HepG2 (cell line): ENCODE measurements at regions not wholly inside any gene's neighbourhood (a gene's known extent, or its start where the extent isn't known, plus 50 kb on each side); places are given as distances from the start of the nearest gene placed in this dataset.

ENCODE experiments used
- ATAC-seq: fragments of 200-7000 bp; cut with Tn5 transposase; 3 replicates; pipeline ENCODE4 v1.9.1; 2020; ENCODE audit warnings: mild to moderate bottlenecking, moderate library complexity
- BruUV-seq: library from RNA; stranded (reverse); fragments of 400-500 nt; replicated peaks from 2 replicates; lab custom pipeline; 2021; lab: Mats Ljungman, UMichigan
- CTCF ChIA-PET: fragments of 300-600 bp; formaldehyde crosslinking; extraction: SDS; loops from one replicate; lab custom pipeline; 2021; ENCODE audit warnings: low total read pairs, inconsistent platforms, low intra/inter-chr PET ratio; lab: Yijun Ruan, JAX
- POLR2A ChIA-PET: fragments of 350-600 bp; sonication (Branson Sonifier 250); formaldehyde crosslinking; loops from one replicate; lab custom pipeline; 2020; ENCODE audit warnings: antibody characterized with exemption, inconsistent platforms; lab: Yijun Ruan, JAX
- DNase-seq: peaks from one replicate; pipeline ENCODE4 v3.0.0-alpha.2; 2015; ENCODE audit warnings: low spot score
- FAIRE-seq: peaks from 3 replicates; lab custom pipeline; 2011; peaks lifted over from hg19 to GRCh38; lab: Jason Lieb, UNC
- H2AFZ ChIP-seq: one replicate; pipeline ENCODE4 v1.6.1; 2011; ENCODE audit warnings: low read length, inconsistent platforms
- H3K27ac ChIP-seq: fragments of 300-600 bp; 3 replicates; pipeline ENCODE4 v1.8.0; 2011; ENCODE audit warnings: mixed run types, mild to moderate bottlenecking, mixed read lengths, low read length, inconsistent platforms; ENCODE audit not compliant: insufficient read depth; ENCODE audit errors: extremely low read length
- H3K27me3 ChIP-seq, 2 experiments: fragments of 200-600 bp in 1 of 2; 2 replicates in 1 of 2; 3 replicates in 1 of 2; pipeline versions ENCODE4 v1.6.0 to v1.8.0; 2011; ENCODE audit warnings: low read length in 2 of 2, mild to moderate bottlenecking in 2 of 2, moderate library complexity in 2 of 2, inconsistent platforms in 1 of 2; ENCODE audit not compliant: insufficient read depth in 2 of 2, control insufficient read depth in 1 of 2
- H3K36me3 ChIP-seq, 2 experiments: fragments of 200-600 bp in 1 of 2; replicated peaks in 1 of 2; 2 replicates in 1 of 2; 3 replicates in 1 of 2; pipeline versions ENCODE4 v1.5.1 to v1.8.0; 2011; ENCODE audit warnings: low read length in 2 of 2, inconsistent platforms in 1 of 2; ENCODE audit not compliant: insufficient read depth in 2 of 2, control insufficient read depth in 1 of 2
- H3K4me1 ChIP-seq: 2 replicates; pipeline ENCODE4 v1.5.1; 2012; ENCODE audit warnings: low read length, inconsistent platforms; ENCODE audit not compliant: insufficient read depth
- H3K4me2 ChIP-seq: 2 replicates; pipeline ENCODE4 v1.6.0; 2011; ENCODE audit warnings: low read depth, low read length, inconsistent platforms
- H3K4me3 ChIP-seq, 3 experiments: fragments of 200-600 bp in 1 of 3; sonication (generic), shearing (Covaris generic) in 1 of 3; replicated peaks in 1 of 3; 2 replicates each; pipeline ENCODE4 v1.5.1; 2011 to 2016; ENCODE audit warnings: low read length in 3 of 3, inconsistent platforms in 2 of 3, low read depth in 2 of 3, mild to moderate bottlenecking in 2 of 3, control low read depth in 1 of 3, mixed read lengths in 1 of 3; ENCODE audit not compliant: insufficient read depth in 1 of 3
- H3K79me2 ChIP-seq: one replicate; pipeline ENCODE4 v1.6.1; 2011; ENCODE audit warnings: low read length, inconsistent platforms; ENCODE audit not compliant: insufficient read depth
- H3K9ac ChIP-seq: 2 replicates; pipeline ENCODE4 v1.6.0; 2011; ENCODE audit warnings: mild to moderate bottlenecking, low read depth, low read length, inconsistent platforms; ENCODE audit not compliant: insufficient read depth
- H3K9me3 ChIP-seq: 2 replicates; pipeline ENCODE4 v1.5.1; 2012; ENCODE audit warnings: mild to moderate bottlenecking, low read length
- H4K20me1 ChIP-seq: 2 replicates; pipeline ENCODE4 v1.6.0; 2011; ENCODE audit warnings: inconsistent platforms, mild to moderate bottlenecking, low read length, moderate library complexity; ENCODE audit not compliant: insufficient read depth
- MAFK ChIP-seq, 2 experiments: IDR thresholded peaks in 1 of 2; conservative IDR thresholded peaks in 1 of 2; 2 replicates each; pipeline ENCODE4 v1.6.1; 2011; ENCODE audit warnings: improper control_type of control experiment in 2 of 2, low read length in 2 of 2
- NCOA1 ChIP-seq: sonication (generic); formaldehyde crosslinking; IDR thresholded peaks from 2 replicates; pipeline ENCODE4 v1.9.0; 2021; ENCODE audit warnings: missing genetic modification reagents
- SIX1 ChIP-seq: sonication (generic); formaldehyde crosslinking; IDR thresholded peaks from 2 replicates; pipeline ENCODE4 v1.4.0; 2020; ENCODE audit warnings: missing genetic modification reagents, borderline replicate concordance
- SP5 ChIP-seq: IDR thresholded peaks from 2 replicates; pipeline ENCODE4 v1.6.1; 2016; ENCODE audit warnings: low read depth, borderline replicate concordance
- ZNF749 ChIP-seq: sonication (generic); formaldehyde crosslinking; IDR thresholded peaks from 2 replicates; pipeline ENCODE4 v1.8.0; 2022; ENCODE audit warnings: mild to moderate bottlenecking, missing genetic modification reagents, moderate library complexity, borderline replicate concordance
- ZZZ3 ChIP-seq: sonication (generic); formaldehyde crosslinking; IDR thresholded peaks from 2 replicates; pipeline ENCODE4 v1.4.0; 2020; ENCODE audit warnings: missing genetic modification reagents, mild to moderate bottlenecking, borderline replicate concordance
- WGBS: methylation state at CpG from one replicate; pipeline ENCODE4 v1.1.6; 2017; ENCODE audit warnings: low lambda C conversion rate; 5-methylcytosine and 5-hydroxymethylcytosine counted together
- in situ Hi-C: cut with HindIII; loops from 2 replicates; pipeline ENCODE4 v1.10.0; 2017; ENCODE audit warnings: low pct_unique_long_range_greater_than_20kb; ENCODE audit not compliant: extremely low pct_ligation_motif_present
- intact Hi-C: fragments of 100-400 bp; cut with micrococcal nuclease; formaldehyde crosslinking; loops from one replicate; pipeline ENCODE4 v1.10.0; 2022; ENCODE audit not compliant: unreplicated experiment
- TF ChIP-seq, protein P1 (sequence below): IDR thresholded peaks from 2 replicates; pipeline ENCODE4 v1.6.1; 2016; ENCODE audit warnings: low read depth

- no peak for TF ChIP-seq ZNF749 (CRISPR knock-in tag)
- no peak for TF ChIP-seq SP5 (CRISPR knock-in tag)
- no peak for TF ChIP-seq SIX1 (CRISPR knock-in tag)
These were observed 106.3 kb upstream of the MME start (continued) for GRCh38 chr3:154973851-154974250.

GRCh38 chr3:154972951-154973350, 107.2 kb upstream of the MME start:
- CTCF ChIA-PET, result no interaction called here
- H3K9ac ChIP-seq, result no peak overlapping the region
- H4K20me1 ChIP-seq, result no peaks in the 10 kb centered on the region
- FAIRE-seq (no peak), ATAC-seq (no peak), DNase-seq (no peak)
- 67% methylated on average over 1 of the region's 1 CpG for WGBS
- H3K36me3 ChIP-seq, result no peaks in the 10 kb centered on the region
- H2AFZ ChIP-seq, result no peak overlapping the region
- BruUV-seq, result no TSS peak
- H3K4me2 ChIP-seq, result no peak overlapping the region
- in situ Hi-C loops (no loop called here), intact Hi-C loops (no loop called here)
- H3K4me3 ChIP-seq, result no peak overlapping the region
- TF ChIP-seq NCOA1 (CRISPR knock-in tag) (no peak), ZZZ3 (CRISPR knock-in tag) (no peak), MAFK (conservative IDR thresholded peaks at IDR 0.05 in 1 of 2, IDR thresholded peaks at IDR 0.05 in 1 of 2; ENCODE audit: low read length in 2 of 2) (peak in 1 of 2 experiments; percentile 32; a peak in 2 of 4 replicates)
- TF ChIP-seq, protein P1, sequence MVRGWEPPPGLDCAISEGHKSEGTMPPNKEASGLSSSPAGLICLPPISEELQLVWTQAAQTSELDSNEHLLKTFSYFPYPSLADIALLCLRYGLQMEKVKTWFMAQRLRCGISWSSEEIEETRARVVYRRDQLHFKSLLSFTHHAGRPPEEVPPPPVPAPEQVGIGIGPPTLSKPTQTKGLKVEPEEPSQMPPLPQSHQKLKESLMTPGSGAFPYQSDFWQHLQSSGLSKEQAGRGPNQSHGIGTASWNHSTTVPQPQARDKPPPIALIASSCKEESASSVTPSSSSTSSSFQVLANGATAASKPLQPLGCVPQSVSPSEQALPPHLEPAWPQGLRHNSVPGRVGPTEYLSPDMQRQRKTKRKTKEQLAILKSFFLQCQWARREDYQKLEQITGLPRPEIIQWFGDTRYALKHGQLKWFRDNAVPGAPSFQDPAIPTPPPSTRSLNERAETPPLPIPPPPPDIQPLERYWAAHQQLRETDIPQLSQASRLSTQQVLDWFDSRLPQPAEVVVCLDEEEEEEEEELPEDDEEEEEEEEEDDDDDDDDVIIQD, result no peak
- TF ChIP-seq, all 625 proteins: peak for 1
- H3K27me3 ChIP-seq, result no peaks in the 10 kb centered on the region
- POLR2A ChIA-PET, result no interaction called here
- H3K79me2 ChIP-seq, result no peaks in the 10 kb centered on the region
- no peaks in the 10 kb centered on the region for H3K4me1 ChIP-seq
- H3K9me3 ChIP-seq, result no peaks in the 10 kb centered on the region
- no peak overlapping the region for H3K27ac ChIP-seq
